HG02870 (cell line): ENCODE measurements at regions not wholly inside any gene's neighbourhood (a gene's known extent, or its start where the extent isn't known, plus 50 kb on each side); places are given as distances from the start of the nearest gene placed in this dataset.

Source experiments
- ATAC-seq: cut with Tn5 transposase; IDR thresholded peaks from one replicate; pipeline ENCODE4 v1.9.1; 2021; ENCODE audit warnings: mild to moderate bottlenecking, moderate library complexity; ENCODE audit not compliant: unreplicated experiment

DNA sequence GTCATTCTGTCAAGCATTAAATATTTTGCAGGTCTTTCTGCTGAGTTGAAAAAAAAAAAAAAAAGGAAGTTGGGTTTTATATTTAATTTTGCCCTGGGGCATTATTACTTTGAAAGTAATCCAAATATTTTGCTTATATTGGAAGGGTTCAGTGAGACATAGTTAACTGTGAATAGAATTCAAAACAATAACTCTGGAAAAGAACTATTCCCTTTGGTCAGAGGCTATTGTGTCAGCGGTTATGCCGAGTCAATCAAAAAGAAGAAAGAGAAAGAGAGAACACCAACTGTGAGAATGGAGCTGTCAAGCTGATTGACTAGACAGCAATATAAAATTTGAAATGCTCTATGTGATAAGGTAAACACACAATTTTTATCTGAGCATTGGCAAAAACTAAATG, 761.7 kb downstream of the ADGRL2 start:
- ATAC-seq, result no peak

DNA sequence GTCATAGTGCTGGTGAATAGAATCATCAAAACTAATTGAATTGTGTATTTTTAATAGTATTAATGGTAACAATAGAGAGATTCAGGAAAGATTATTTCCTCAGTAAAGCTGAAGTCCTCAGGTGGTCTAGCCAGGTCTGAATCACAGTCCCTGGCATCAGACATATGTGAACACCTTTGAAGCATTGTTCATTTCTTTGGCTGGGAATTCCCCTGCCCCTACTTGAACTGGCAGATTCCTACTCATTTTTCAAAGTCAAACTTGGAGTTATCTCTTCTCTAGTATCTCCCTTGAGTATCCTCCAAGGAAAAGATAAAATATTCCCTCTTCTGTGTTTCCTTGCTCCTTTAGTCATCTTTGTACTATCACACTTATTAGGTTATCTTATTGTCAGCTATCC, 759.8 kb downstream of the ADGRL2 start:
- no peak for ATAC-seq

GRCh38 chr1:82555501-82555900, 754.8 kb downstream of the ADGRL2 start:
- no peak for ATAC-seq

DNA sequence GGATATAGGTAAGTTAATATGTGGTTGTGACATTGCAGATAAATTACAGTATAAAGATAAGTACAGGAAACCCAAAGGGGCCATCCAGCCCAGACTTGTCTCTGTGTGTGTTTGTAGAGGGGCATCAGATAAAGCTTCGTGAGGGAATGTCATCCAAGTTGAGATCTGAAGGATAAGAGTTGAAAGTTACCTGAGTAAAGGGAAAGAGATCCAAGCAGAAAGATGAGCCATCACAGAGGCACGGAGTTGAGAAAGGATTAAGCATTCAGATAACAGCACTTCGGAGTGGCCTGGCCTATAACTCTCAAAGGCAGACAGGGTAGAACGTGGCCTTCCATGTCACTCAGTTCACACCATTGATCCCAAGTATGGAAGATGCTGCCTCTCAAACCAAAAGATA, 749.1 kb downstream of the ADGRL2 start:
- no peak for ATAC-seq

DNA sequence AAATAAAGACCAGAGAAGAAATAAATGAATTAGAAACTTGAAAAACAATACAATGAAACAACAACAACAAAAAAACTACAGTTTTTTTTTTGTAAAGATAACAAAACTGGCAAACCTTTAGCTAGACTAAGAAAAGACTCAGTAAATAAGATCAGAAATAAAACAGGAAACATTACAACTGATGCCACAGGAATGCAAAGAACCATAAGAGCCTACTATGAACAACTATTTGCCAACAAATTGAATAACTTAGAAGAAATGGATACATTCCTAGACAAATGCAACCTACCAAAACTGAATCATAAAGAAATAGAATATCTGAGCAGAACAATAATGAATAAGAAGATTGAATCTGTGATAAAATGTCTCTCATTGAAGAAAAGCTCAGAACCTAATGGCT, 742.0 kb downstream of the ADGRL2 start:
- no peak for ATAC-seq

DNA sequence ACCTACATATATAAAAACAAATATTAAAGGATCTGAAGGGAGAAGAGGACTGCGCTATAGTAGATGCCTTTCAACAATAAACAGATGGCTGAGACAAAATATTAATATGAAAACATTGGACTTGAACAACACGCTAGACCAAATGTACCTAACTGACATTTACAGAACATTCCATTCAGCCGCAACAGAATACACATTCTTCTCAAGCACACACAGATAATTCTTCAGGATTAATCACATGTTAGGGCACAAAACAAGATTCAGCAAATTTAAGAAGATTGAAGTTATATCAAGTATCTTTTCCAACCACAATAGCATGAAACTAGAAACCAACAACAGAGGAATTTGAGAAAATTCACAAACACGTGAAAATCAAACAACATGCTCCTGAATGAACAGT, 741.4 kb downstream of the ADGRL2 start:
- ATAC-seq, result no peak

- ATAC-seq, result no peak
These were observed 739.3 kb downstream of the ADGRL2 start for GRCh38 chr1:82540006-82540405.

GRCh38 chr1:82538876-82539275, 738.1 kb downstream of the ADGRL2 start:
- no peak for ATAC-seq

DNA sequence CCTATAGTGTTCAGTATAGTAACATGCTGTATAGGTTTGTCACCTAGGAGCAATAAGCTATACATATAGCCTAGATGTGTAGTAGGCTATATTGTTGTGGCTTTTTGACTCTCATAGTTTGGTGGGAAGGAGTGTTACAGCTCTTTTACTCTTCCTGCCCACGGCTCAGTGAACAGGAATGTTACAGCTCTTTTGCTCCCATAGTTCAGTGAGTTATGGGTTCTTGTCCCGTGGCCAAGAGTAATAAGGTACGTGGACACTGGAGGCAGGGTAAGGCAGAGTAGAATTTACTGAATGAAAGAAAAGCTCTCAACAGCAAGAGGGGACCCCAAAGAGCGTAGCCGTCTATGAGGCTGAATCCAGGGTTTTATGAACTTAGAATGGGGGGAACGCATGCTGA, 734.3 kb downstream of the ADGRL2 start:
- ATAC-seq, result no peak

GRCh38 chr1:82525378-82525777, 724.6 kb downstream of the ADGRL2 start:
- no peak for ATAC-seq

GRCh38 chr1:82520611-82521010, 719.9 kb downstream of the ADGRL2 start:
- no peak for ATAC-seq

DNA sequence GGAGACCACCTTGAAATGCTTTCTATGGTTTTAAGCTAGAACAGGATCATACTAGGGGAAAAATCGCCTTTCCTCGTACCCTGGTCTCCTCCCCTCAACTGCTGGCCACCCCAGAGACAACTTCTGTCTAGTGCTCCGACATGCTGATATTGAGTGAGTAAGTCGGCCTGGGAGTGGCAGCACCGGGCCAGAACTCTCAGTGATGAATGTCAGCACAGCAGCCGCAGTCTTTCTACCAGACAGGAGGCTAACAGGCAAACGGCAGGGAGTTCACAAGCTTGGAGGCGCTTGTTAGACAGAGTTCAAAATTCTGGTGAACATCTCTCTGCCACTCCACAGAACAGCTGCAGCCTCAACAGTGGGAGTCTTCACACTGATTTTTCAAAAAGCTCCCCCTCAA, 716.9 kb downstream of the ADGRL2 start:
- ATAC-seq, result no peak

DNA sequence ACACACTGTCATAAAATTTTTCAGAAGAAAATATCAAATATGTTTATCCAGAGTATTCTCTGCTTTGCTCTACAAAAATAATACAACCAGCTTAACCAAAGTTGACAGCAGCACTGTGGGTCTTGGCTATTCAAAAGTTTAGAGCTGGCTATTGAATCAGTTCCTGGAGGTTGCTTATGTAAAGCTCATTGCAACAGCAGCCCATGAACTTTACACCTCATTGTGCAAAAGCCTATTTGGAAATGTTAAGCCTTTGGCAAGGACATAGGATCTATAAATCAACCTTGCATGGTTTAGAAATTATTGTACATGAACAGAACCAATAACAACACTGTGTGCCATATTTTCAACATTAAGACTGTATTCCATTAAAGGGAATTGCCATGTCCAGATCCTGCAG, 714.9 kb downstream of the ADGRL2 start:
- no peak for ATAC-seq

DNA sequence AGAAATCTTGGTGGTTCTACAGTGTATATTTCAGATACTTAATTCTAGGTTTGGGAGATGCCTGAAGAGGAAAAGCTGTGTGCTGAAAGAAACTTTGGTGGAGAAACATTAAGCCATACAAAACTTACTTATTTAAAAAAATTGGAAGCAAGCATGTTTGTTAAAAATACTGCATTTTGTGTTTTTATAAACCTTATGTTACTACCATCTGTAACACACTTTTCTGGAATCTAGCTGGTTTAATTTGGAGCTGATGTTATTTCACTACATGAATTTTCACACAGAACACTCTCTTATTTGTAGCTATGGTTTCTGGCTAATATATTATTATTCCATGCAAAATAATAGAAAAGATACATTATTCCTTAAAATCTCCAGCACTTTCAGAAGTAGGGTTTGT, 710.7 kb downstream of the ADGRL2 start:
- ATAC-seq, result no peak

DNA sequence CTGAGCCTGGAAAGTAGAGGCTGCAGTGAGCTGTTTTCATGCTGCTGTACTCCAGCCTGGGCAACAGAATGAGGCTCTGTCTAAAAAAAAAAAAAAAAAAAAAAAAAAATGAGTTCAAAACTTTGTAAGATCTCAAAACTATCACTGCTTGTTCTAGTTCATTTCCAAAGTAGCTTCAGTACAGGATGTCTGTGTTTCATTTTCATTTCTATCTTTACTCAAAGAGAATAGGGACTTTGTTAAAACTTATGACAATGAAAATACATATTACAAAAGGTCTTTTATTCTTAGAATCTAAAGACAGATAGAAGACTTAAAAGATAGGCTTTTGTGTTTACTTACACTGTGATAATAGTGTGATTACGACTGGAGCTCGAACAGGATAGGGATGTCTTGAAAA, 709.7 kb downstream of the ADGRL2 start:
- ATAC-seq, result no peak

- ATAC-seq, result no peak
These were observed 706.3 kb downstream of the ADGRL2 start for GRCh38 chr1:82507011-82507410.

- no peak for ATAC-seq
These were observed 703.1 kb downstream of the ADGRL2 start for GRCh38 chr1:82503822-82504221.

DNA sequence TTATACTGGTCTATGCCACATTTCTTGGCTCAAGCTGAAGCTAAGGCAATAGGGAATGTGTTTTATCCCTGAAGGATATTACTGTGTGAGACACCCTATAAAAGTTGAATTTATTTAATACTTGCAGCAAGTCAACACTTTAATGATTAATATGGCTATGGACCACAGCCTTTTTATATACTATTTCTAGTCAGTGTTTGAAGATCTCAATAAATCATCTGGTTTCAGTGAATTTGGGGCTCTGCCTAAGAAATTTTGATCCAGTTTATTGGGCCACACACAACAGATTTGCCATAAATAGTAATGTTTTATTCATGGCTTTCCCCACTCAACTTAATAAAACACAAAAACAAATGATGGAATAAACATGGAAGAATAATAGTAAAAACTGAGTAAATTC, 698.3 kb downstream of the ADGRL2 start:
- ATAC-seq, result no peak

GRCh38 chr1:82494117-82494516, 693.4 kb downstream of the ADGRL2 start:
- ATAC-seq, result no peak

DNA sequence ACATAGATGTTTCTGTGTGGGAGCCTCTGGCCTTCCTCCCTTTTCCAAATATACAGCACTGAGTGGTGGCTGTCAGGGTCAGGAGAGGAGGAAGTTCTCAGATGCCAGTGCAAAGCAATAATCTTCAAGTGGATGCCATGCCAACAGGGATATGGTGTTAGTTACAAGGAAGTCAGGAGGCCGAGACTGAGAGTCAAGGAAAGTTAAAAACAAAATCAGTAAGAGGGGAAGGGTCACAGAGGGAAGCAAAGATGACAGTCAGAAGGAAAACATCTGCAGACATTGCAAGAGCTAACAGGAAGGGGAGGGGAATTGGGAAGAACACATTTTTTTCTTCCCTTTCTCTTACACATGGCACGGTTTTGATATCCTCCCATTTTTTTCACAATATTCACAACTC, 691.4 kb downstream of the ADGRL2 start:
- no peak for ATAC-seq

DNA sequence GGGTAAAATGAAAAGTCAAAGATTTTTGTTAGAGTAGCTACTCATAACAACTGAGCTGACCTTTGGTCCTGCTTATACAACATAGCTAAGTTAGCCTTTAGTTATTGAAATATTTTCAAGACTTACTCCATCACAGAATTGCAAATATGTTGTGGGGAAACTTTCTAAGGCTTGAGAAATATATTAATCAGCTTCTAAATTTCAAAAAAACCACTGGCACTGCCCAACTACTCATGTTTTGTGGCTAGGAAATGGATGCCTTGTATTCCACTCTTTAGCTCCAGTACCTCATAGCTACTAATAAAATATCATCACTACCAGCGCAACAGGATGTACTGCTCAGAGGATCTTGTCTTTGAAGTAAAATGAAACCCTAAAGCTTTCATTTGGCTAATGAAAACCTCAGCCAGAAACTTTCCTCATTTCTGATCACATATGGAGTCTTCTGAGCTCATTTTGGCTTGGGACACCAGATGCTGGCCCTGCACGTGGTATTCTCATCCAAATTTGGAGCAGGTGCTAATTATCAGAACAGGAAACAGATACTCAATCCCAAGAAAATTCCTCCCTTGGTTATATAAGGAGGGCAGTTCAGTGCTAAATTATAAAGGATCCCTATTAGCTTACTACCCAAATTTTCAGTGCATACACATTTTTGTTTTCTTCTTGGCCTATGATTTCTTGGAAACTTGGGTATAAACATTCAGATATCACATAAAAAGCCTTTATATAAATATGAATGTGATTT, 690.7 kb downstream of the ADGRL2 start:
- ATAC-seq, result no peak

GRCh38 chr1:82487778-82488177, 687.0 kb downstream of the ADGRL2 start:
- no peak for ATAC-seq

DNA sequence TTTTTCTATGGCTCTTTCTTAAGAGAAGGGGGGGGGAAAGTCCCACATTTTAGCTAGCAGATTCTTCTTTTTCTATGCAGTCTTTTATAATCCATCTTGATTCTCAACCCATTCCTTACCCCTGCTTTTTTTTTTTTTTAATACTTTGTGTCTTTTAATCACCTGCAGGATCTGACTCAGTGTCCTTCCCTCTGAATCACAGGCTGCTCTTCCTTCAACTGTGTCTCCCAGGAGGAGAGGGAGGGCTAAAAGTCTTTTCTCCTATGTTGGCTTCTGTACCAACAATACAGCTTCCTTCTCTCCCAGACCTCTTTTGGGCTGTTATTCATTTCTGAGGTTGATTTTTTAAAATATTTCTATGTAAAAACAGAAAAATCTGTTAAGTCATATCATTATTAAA, 686.2 kb downstream of the ADGRL2 start:
- ATAC-seq, result no peak
